IPS DF 19.7 (cell line): ENCODE measurements at regions not wholly inside any gene's neighbourhood (a gene's known extent, or its start where the extent isn't known, plus 50 kb on each side); places are given as distances from the start of the nearest gene placed in this dataset.
"Not testable (repeated sequence)": the region's sequence is repeated elsewhere in the genome, so short reads cannot be mapped to it uniquely, and the experiment has no call there.

ENCODE experiments used
- DNase-seq: peaks from one replicate; pipeline ENCODE4 v3.0.0-alpha.2; 2013; ENCODE audit warnings: low read depth, low spot score

DNA sequence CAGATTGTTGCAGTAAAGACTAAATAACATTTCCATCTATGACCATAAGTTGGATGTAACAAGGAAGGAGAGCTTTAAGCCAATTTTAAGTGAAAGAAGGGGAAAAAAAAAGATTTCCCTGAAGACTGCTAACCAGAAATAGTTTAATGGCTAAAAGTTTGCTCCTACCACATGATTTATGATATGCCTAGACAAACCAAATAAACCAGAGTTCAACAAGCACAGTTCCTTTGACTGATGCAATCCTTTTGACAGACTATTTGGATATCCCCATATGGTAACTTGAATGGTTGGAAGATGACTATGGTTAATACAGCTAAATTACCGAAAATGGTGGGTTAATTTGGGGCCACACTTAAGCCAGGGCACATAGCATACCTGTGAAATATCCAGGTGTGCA is 338.5 kb downstream of the CETN3 start:
- DNase-seq, result no peak

DNA sequence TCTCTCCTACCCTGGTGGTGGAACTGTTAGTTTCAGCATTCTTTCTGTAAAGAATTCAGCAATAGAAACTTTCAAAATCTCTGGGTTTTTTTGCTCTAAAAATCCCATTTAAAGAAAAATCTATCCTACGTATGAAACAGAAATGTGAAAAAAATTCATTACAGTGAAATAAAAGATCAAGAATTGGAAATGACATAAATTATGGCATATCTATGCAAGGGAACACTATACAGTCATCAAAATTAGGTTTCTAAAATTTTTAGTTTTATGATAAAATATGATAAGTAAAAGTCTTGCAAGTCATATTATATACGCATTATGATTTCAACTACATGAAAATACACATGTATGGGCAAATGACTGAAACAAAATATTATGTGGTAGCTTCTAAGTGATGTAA is 342.6 kb downstream of the CETN3 start:
- DNase-seq, result no peak

DNA sequence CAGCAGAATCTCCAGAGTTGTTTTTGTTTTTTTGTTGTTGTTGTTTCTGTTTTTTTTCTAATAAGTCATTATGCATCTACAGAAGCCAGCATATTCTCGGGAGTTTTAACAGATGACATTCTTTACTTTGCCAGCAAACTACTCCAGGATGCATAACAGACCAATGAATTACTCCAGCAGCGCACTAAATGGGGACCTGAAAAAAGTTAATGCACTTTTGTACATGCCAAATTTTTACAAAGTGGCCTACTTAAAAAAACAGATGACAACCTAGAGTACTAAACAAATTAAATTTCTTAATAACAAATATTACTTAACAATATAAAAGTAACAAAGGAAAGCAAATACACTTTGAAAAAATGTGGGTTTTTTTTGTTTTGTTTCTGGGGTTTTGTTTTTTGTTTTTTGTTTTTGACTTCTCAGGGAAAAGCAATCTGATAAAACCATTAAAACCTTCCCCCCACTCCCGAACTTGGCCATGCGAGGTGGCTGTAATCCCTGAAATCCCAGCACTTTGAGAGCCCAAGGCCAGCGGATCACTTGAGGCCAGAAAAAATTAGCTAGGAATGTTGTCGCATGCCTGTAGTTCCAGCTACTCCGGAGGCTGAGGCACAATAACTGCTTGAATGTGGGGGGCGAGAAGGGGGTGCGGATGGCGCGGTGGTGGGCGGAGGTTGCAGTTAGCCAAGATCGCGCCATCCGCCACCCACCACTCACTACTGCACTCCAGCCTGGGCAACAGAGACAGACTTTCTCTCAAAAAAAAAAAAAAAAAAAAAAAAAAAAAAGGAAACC is 352.4 kb downstream of the CETN3 start:
- DNase-seq, result no peak

DNA sequence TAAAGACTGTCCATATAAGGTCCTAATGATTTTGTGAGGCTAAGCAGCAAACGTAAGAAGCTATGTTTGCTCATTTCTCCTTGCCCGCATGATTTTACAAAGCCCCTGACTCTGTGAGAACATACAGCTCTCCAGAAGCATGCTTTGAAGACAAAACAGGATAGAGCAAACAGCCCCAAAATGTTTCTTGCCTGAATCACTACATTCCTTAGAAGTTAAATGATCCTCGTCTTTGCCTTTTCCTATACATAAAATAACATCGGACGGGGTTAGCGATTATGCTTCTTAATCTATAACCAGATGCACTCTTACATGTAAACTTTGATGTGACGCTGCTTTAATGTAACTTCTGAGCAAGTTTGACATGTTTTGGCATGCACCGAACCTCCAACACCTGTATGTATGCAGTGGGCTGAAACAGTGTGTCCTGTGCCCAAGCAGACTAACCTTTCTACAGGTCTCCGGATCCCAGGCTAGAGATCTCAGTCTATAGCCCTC is 353.7 kb downstream of the CETN3 start:
- no peak for DNase-seq

DNA sequence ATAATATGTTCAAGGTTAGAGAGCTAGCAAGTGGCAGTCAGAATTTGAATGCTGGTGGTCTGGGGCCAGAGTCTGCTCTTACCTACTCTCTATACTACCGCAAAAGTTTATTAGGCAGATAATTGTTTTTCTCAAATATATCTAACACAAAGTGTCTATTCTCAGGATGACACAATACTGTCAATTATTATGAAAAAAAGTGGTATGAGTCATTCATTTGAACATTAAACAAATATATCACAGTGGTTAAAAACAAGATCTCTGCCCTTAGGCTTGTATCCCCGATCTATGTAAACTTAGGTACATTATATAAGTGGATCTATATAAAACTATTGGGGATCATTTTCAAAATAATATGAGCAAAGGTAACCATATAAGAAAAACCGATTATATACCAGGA is 354.9 kb downstream of the CETN3 start:
- no peak for DNase-seq

DNA sequence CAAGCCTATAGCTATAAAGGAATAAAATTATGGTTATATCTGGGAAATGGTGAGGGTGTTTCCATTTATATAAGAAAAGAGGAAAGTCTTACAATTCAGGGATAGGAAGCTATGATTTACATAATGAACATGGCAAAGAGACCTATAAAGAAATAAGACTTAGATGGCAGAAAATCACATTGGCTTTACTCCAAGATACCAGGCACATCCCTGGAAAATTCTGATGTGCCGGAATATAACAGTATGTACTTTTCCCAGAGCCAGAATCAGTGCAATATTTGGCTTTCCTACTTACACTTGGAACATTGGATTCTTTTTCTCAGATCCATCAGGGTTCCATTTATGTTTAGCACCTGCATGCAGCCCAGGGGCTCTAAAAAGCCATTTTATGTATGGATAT is 357.8 kb downstream of the CETN3 start:
- no peak for DNase-seq

DNA sequence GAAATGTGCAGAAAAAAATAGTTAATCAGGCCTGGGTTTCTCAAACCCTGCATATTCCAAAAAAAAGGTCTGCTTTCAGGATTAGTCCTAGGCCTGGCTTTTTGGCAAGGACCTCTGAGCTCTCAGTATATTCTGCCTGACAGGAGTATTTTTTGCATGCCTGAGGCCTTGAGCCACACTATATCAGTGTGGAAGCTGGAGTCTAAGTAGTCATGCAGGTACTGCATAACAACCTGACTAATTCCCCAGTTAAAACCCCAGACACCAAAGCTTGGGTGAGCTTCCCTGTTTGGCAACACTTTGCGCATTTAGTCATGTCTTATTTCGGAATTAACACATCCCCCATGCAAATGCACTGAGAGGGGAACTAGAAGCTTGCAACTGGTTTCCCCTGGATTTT is 359.5 kb downstream of the CETN3 start:
- DNase-seq, result no peak

DNA sequence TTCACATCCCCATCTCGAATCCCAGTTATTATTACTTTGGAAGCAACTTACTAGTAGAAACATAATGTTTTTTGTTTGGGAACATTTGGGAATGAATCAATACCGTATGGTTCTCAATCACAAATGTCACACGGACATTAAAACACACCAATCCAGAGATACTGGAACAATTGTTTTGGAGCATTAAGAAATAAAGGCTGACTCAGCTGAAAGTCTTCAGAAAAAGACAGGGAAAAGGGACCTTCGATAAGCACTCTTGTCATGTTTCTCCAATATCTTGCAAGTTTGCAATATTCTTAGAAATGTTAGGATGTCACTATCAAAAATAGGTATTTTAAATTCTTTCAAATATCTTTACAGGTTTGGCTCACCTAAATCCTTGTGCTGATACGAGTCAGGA is 362.4 kb downstream of the CETN3 start:
- no peak for DNase-seq

DNA sequence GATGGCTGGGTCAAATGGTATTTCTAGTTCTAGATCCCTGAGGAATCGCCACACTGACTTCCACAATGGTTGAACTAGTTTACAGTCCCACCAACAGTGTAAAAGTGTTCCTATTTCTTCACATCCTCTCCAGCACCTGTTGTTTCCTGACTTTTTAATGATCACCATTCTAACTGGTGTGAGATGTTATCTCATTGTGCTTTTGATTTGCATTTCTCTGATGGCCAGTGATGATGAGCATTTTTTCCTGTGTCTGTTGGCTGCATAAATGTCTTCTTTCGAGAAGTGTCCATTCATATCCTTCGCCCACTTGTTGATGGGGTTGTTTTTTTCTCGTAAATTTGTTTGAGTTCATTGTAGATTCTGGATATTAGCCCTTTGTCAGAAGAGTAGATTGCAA is 369.5 kb downstream of the CETN3 start:
- DNase-seq, result not testable (repeated sequence)

DNA sequence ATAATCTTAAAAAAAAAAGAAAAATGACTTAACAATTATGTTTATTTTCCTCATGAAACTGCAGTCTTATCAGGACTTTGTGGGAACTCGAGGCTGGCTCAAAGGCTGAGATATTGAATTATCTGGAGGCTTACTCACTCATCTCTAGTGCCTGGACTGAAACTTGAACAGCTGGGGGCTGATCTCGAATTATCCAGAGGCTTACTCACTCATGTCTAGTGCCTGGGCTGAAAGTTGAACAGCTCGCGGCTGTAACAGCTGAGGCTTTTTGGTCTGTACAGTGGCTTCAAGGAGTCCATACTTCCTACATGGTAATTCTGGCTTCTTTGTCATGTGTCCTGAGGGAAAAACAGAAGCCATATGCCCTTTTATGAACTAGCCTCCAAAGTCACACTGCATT is 371.9 kb downstream of the CETN3 start:
- DNase-seq, result no peak

DNA sequence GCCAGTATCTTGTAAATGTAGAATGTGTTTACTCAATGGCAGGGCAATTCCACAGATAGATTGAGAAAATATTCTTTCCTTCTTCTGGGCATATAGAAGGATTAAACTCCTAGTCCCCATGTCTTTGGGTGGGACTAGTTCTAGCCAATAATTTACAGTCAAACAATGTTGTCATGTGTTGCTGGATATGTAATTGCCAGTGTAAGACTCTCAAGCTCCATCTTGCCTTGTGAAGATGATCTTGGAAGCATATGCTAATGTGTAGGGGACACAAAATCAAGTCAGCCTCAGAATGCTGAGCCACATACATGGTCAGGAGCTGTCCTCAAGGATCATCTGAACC is 386.9 kb downstream of the CETN3 start:
- DNase-seq, result no peak

DNA sequence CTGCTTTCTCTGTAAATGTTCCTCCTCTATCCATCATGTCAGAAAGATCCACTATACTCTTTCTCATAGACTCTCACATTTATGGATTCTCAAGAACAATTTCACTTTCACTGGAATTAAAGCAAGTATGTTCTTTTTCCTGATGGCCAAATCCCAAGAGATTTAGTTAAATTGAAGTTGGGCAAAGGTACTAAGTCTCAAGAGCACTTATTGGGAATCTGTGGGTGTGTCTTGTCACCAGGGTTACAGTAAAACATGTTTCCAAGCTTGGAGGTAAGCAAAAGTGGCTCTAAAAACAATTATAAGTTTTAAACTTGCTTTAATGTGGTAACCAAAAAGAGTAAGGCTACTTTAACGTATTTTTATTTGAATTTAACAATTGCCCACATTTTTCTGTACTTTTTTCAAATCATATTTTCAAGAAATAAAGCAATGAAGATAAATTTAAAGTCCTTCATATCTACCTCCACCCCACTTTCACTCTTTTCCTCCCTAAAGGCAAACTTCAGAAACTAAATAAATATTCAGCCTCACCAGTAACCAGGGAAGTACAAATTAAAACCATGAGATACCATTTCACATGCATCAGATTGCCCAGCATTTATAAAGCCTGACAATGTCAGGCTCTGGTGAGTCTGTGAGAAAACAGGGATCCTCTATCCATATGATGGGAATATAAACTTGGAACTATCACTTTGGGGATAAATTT is 387.4 kb downstream of the CETN3 start:
- DNase-seq, result no peak

DNA sequence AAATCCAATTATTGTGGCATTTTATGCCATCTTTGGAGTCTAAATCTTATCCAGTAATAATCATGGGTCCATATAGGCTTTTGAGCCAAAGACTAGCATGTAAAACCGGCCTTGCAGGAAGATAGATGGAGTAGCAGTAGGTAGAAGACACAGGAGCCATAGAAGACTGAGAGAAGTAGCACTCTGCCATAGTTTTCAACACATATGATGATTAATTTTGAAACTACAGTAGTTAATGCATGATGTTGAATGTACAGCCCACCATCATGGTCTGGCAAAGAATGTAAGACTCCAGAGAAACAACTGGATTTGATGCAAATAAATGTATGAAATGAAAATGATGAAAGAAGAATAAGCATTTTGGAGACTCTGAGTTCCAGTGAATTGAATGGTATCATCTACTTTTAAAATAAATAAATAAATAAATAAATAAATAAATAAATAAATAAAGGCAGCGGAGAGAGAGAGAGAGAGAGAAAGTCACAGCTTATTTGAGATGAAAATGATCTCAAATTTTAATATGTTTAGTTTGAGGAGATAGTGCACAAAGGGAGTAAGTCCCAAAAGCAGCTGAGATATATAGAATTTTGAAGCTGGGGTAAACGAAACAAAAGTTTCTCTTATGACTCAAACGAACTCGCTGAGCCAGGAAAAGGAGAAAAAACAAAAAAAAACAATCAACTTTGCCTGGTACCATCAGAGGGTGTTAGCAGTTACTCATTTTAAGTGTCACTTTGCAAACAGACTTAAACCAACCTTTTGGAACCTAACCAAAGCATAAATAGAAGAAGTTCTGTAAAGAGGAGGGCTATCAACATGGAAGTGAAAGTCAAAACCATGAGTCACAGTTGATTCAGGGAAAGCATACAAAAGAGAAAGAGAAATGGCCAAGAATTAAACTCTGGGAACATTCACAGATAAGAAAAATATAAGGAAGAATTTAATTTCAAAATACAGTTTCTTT is 388.7 kb downstream of the CETN3 start:
- DNase-seq, result no peak

DNA sequence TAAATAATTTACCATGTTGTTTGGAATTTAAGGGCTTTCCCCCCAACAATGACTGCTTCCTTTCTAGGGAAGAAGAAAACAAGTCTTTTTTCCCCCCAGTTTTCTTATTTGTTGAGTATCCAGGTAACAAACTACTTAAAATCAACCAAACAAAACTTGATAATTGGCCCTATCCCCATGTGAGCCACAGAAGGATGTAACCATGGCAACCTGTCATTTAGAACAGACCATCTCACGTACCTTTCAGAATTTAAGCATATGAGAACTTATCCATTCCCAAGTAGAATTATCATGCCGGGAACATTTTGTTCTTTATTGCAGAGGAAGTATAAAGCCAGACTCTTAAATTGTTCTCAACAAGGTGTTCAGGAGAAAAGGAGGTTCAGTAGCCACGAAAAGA is 392.3 kb downstream of the CETN3 start:
- DNase-seq, result no peak

DNA sequence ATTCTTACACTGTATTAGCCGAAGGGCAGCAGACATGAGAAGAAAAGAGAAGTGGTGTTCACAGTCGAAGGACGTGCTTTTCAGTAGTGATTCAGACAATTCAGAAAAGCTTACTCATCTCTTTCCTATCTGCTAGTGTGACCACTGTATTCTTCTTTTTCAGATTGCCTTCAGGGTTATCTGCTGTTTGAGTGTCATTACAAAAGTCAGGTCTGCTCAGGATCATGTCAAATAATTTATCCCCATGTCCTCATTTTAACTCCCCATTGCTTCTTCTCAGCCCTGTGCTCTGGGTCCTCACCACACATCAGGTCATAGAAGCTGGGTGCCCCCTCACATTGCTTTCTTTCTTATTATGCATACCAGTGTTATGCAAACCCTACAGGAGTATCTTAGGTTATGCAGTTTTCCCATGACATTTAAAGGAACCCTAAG is 394.0 kb downstream of the CETN3 start:
- no peak for DNase-seq

DNA sequence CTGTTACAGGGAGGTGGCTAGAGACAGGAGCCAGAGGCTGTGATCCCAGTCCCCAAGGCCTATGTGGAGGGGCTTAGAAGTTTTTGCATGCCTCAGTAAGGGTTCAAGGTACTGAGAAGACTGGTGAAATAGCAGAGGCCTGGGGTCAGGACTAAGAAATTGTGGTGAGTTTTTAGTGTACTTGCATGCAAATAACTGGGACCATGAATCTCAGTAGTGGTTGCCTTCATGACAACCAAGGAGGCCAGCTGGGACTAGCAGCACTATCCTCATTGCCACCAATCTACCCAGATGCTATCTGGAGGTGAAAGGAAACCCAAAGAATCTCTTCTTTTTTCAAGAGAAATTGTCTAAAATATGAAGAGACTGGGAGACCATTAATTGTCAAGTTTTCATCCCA is 395.1 kb downstream of the CETN3 start:
- DNase-seq, result no peak

DNA sequence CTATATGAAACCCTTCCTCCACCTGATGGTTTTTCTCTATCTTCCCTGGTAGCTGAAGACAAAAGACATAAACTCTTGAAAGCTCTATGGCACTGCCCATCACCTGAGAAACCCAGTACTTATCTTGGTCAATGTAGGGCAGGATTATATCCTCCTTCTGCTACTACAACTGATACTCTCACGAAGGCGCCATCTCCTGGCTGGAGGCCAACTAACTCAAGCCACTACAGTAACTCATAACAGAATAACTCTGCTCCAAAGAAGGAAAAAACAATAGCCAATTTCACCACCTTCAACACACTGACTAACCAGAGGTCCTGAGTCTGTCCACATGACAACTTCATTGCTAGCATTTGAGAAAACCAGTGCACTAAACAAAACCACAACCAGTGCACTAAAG is 409.2 kb downstream of the CETN3 start:
- DNase-seq, result no peak

DNA sequence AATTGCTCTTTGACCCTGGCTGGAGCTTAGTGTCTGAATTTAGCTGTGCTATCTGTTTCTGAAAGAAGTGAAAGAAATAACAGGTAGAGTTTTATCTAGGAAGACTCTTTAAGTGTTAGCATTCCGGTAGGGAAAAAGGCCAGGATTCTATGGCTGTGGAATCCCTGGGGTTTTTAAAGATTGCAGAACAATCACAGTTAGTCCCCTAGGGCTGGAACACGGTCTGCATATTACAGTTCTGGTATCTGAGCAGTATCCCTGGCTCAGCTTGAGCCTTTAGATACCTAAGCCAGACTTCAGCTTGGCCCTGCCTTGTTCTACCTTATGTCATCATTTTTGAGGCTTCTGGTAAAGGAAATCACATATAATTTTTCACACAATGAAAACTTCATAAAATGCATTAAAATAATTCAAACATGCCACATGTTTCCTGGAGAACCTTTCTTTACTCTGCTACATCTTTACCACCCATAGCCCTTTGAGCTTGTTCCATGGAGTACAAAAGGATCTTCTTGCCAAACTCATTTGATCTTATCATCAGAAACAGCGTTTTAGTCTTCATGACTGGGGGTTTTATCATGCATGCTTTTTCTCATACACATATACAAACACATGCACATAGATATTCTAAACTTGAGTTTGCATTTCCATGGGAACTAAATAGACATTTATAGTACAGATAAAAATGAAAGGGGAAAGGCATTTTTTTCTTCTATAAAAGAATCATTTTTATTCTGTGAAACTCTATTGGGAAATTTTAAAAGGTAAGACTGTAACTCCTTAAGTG is 410.8 kb downstream of the CETN3 start:
- no peak for DNase-seq

DNA sequence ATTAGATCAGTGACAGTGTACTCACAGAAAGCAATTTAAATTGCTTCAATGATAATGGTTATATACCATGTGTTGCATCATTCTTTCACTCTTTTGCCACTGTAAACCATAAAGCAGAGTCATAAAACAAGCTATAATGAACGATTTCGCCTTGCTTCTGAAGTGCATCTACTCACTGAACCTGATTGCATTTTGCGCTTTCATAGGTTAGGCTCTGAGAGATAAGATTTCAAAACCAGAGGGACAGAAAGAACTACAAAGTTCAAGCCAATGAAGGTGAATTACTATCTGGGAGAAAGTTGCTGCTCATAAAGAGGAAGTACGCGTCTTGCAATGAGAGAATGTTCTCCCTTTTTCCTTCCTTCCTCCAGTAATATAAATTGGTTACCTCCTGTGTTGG is 412.7 kb downstream of the CETN3 start:
- DNase-seq, result no peak

DNA sequence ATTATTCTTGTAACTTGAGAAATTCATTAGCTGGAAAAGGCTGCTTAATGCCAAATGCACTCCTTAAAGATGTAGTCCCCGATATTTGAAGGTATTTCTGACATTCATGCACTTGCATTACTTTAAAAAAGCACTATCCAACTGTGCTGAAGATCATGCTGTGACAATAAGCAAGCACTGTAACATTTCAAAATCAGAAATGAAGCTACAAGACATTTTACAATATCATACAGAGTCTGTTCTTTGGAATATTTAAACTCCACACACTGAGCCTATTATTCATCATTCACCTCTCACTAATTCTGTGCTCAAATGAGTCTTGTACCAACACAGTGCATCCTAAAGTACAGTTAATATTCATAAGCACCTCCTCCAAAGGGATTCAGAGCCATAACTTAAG is 413.2 kb downstream of the CETN3 start:
- no peak for DNase-seq

DNA sequence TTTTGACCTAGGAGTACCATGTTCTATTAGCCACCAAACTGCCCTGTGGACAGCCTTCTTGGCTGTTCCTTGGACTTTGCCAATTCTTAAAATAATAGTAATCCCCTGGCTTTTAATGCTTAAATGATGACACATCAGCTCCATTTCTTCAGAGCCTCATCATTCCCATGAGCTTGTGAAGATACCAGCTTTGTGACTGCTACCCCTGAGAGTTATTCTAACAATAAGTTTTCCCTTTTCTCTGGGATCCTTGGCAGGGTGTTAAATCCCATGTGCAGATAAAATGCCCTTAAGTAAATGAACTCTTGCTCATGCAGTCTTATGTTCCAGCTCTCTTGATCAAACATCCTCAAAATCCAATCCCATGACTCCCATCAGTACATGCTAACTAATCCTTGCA is 415.3 kb downstream of the CETN3 start:
- DNase-seq, result no peak
